T-helper 2 cell treated with Interferon-gamma antibody and Interleukin-4, amounts not matched to agents 100 ng/mL and 5 ng/mL, for 36 hours (primary cell): ENCODE measurements at regions not wholly inside any gene's neighbourhood (a gene's known extent, or its start where the extent isn't known, plus 50 kb on each side); places are given as distances from the start of the nearest gene placed in this dataset.

Experiments
- intact Hi-C: fragments of 100-400 bp; cut with micrococcal nuclease; formaldehyde crosslinking; loops from one replicate; pipeline ENCODE4 v1.15.1; 2023

DNA sequence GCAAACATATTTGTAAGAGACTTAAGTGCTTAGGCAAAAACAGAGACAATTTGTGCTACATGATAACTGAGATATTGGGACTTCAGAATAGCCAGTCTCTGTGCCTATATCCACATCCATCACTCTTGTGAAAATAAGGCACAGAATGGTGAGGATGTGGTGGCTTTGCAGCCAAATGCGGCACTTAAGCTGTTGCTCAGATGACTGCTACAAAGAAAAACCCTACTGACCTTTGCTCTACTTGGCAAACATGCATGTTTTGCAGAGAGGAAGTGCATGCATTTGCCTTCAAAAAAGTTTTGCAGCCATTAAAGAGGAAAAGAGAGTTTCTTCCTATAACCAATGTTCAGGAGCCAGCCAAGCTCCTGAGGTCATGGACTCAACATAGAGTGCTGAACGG is 675.0 kb upstream of the KIRREL3 start:
- intact Hi-C loops: no loop called here

DNA sequence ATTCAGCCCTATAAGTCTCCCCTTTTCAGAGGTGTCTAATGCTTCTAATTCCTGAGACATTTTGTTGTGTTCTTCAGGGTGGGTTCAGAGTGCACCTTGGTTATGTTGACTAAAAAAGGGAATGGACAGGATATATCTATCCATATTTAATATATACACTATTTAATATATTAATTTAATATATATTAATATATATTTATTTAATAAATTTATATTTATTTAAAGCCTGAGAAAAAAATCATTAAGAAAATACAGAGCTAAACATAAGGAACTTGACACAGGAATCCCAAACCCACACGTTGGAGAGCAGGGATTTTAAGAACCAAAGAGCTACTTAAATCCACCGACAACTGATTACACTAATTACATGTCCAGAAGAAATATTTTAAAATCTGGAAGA is 674.2 kb upstream of the KIRREL3 start:
- intact Hi-C loops: no loop called here

DNA sequence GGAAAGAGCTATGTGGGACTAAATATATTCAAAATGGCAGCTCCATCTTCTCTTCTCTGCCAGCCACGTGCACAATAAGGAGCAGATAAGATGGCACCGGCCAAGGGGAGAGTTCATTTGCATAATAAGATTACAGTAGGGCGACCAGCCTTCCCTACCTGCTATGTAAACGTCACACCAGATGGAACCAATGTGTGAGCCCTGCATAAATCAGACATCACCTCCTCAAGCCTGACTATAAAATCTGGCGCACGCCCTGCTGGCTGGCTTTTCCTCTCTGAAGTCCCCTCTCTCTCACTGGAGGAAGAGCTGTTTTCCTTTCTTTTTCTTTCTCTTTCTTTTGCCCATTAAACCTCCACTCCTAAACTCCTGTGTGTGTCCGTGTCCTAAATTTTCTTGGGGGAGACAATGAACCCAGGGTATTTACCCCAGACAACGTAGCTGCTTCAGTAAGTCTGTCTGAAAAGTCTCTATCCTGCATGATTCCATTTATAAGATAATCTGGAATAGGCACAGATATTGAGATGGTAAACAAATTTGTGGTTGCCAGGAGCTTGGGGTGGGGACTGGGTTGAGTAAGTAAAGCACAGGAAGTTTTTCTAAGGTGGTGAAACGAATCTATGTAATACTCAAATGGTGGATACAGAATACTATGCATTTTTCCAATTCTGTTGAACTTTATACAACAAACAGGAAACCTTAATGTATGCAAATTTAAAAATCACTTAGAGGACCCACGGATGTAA is 670.0 kb upstream of the KIRREL3 start:
- intact Hi-C loops: no loop called here

DNA sequence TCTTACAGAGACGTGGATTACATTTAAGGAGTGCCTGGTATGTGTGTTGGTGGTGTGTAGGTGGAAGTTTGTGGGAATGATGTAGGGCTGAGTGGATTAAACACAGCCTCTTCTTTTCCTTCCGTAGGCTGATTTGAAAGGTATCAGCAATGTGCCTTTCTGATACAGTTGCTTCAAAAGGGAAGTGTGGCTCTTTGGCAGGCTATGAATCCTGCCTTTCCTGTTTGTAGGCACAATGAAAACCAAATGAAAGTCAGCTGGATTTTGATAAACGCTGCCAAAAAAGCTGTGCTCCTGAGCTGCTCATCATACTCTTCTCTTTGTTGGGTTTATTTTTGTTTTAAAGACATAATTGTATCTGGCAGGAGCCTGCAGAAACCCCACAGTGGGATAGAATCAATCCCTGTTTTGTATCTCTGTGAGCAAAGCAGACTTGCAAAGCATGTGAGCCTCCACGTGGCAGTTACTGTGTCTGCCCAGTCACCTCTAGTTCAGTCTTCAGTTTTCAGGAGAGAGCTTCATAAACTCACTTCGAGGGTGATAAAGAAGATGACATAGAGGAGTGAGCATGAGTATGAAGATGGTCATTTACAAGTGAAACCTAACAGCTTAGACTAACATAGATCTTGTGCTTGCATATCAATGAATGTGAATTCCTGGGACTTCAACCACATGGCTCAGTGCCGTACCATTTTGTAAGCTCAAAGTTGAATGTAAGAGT is 655.7 kb upstream of the KIRREL3 start:
- intact Hi-C loops: no loop called here

DNA sequence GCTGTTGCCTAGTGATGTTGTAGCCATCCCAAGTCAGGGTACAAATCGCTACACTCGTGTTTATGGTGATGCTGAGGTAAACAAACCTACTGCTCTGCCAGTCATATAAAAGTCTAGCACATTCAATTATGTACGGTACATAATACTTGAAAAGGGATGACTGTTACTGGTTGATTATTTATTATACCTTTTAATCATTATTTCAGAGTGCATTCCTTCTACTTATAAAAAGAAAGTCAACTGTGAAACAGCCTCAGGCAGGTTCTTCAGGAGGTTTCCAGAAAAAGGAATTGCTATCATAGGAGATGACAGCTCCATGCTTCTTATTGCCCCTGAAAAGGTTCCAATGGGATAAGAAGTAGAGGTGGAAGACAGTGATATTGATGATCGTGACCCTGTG is 652.5 kb upstream of the KIRREL3 start:
- intact Hi-C loops: no loop called here

DNA sequence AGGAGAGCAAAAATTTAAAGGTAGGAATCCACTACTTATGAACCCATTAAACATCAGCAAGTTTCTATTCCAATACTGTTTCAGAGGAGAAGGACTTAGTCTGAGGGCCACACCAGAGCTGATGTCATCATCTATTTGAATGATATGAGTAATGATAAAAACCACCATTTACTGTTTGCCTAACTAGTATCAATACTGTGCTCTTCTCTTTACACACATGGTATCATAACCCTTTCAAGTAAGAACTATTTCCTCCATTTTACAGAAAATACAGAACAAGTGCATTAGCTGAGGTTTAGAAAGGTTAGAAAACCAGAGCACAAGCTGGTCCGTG is 651.3 kb upstream of the KIRREL3 start:
- intact Hi-C loops: no loop called here

DNA sequence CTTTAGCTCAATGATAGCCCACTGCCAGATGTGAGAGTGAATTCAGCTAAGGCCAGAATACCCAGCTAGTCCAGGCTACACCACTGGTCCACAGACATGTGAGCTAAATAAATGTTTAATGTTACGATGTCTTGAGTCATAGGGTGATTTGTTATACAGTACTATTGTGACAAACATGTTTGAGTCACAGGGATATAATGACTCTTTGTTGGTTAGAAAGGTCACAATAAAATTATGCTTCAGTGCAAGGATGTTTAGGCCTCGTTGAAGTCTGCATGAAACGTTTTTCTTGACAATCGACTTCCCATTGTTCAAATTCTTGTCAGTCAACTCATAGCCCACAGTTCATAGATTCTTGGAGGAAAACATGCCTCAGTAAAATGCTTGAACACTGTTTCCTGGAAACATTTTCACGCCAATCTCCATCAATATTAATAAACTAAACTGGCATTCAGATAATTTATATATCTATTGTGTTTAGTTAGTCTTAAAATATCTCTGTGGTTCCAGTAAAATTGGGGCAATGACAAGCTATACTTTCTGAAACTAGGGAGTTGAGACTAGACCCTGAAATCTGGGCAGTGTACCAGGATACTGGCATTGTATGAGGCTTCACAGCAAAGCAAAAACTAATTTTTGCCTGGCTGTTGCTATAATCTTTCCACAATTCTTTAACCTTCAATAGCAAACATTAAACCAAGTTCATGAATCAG is 650.8 kb upstream of the KIRREL3 start:
- intact Hi-C loops: no loop called here

DNA sequence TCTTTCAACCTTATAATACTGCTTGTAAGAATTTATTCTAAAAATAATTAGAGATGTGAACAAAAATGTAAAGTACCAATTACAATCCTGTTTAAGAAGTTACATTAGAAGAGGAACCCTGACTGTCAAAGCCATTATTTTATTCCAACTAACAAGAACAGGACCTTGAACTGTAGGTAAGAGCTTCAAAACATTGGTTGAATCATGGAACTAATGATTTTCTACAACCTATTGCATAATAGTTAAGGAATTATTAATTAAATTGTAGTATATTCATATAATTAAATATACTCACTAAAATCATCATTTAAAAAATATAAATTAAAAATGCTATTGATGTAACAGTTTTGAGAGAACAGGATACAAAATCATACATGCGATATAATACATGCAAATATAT is 649.4 kb upstream of the KIRREL3 start:
- intact Hi-C loops: no loop called here

DNA sequence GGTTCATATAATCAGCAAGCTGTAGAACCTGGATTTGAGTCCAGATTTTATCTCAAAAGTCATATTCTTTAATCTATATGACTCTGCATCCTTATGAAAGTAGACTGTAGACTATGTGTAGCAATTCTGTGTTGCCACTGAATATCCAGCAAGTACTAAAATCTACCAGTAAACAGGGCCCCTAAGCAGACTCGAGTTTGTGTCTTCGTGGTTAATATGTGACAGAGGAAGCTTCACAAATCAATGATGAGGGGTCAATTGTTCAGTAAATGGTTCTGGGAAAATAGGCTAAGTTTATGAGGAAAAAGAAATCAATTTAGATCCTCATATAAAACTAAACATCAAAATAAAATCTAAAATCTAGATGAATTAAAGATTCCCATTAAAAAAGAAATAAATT is 648.5 kb upstream of the KIRREL3 start:
- intact Hi-C loops: no loop called here

DNA sequence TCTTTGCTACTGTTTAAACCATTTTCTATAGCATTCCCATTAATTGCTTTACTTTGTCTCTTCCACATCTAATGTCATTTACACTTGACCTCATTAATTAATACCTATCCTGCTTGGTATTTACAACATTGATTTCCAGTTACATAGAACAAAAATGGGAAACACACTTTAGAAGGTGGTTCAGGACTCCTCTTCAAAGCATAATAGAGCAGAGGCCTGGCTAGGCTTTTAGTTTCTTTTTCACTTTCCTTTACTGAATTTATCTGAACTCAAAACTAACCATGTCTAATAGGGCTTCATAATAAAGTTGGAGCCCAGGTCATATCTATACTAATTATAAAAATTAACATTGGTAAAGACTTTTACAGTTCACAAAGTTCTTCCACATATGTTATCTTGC is 648.0 kb upstream of the KIRREL3 start:
- intact Hi-C loops: no loop called here

DNA sequence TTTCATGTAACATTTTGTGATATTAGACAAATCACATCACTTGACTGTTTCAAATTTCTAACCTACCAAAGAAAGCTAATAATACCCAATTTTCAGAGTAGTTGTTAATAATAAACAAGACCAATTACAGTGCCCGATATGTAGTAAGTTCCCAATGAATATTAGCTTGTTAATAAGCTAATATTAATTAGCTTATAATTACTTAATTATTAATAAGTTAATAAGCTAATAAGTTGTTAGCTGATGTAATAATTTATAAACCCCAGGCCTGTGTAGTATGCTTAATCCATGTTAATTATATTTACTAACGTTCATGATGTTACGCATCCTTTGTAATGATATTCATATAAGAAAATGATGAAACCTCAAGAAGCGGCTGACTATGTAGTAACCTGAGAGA is 643.8 kb upstream of the KIRREL3 start:
- intact Hi-C loops: no loop called here

DNA sequence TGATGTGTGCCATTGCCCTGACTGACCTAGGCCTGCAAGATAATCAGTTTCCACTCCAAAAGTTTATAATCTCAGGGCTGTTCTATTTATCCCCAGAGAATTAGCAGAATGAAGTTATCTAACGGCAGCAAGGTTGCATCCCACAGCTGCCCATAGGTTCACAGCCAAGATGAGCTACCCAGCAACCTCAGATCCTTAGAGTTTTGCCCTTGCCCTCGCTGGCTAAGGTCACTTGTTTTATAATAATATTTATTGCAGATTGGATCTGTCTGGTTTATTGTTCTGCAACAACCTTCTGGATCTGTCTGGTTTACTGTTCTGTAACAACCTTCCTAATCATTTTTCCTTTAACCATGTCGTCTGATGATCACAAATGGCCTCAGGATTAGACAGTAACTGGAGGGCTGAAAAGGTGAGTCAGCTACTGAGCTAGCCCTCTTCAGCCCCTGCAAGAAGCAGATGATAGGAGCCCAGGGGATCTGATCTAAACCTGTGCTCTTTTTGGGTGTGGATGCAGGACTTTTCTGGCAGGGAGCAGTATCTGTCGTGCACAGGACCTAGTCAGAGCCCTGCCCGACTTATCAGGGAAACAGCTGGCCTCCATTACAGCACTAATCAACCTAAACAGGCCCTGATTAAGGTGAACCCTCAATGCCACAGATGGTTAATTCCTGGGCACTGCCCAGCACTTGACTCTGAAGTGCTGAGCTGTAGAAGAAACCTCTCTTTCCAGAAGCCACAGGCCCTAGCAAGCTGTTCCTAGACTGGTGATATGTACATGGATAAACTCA is 642.9 kb upstream of the KIRREL3 start:
- intact Hi-C loops: no loop called here

DNA sequence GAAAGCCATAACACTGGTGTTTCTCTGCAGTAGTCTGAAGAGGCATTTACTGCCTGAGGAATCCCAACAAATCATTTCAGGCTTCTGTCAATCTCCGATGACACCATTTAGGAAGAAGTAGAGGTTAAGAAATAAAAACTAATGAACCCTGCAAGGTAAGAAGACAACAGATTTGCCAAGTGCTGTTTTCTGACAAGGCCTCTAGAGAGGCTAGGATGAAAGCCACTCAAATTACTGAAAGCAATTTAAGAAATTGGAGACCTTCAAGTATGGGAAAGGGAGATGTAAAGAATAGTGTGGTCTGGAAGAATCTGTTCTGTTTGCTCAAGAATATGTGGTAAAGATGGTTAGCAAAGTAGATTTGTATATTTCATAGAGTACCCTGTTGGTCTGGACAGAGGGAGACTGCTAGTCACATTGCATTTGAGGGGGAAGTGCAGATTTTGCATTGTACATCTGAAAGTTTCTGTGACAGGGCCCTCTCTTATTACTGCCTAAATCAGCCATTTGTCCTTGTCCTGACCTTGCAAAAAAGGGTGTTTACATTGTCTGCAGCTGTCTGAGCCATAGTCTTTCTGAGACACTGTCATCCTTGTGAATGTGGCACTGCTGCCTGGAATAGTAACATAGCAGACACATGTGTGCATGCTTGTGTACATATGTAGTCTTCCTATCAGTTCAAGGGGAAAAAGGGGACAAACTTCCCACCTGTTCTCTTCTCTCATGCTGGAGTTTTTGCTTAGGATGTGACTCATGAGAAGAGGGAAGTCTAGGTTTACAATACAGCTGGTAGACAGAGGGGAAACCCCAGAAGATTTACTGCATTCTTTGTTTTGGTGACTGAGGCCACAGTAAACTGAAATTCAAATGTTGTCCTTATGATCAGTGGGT is 640.2 kb upstream of the KIRREL3 start:
- intact Hi-C loops: no loop called here

DNA sequence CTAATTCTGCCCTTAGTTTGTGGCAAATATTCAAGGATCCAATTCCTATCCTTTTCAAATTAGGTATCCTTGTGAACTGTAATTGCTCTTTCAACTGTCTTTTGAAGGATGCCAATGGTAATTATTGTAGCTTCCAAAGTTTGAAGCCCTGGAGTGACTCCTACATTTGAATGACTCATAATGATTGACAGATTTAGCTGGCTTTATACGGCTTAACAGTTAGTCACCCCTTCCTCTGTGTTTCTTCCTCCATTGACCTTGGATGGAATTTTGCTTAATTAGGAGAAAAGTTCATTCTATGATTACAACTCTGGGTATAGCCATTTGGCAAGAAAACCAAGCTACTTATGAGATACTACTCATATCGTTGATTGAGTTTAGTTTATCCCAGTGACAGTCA is 639.3 kb upstream of the KIRREL3 start:
- intact Hi-C loops: no loop called here

DNA sequence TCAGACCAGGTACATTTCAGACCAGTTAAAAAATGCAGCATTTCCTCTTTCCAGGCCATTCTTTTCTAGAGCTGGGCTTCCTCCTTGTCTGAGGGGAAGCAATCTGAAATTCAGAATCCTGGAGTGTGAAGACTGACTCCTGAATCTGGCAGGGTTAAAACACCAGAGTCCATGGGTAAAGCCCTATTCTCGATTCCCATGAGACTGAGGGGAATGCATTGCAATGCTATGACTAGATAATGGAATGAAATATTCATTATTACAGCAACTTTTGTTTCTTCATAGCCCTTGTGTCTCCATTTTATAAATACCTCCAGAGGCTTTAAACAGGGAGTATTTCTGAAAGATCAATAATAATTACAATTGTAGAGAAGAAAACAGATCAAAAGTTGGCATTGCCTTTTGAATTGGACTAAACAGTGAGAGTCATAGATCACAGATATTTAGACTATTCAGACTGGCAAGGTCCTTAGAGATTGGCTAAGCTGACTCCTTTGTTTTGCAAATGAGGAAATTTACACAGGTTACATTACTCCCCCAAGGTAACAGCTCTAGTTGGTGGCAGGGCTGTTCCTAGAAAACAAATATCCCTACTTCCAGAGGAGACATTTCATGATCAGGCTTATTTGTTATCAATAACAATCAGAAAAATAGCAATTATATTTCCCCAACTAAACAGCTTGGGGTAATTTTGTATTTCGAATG is 632.6 kb upstream of the KIRREL3 start:
- intact Hi-C loops: no loop called here

DNA sequence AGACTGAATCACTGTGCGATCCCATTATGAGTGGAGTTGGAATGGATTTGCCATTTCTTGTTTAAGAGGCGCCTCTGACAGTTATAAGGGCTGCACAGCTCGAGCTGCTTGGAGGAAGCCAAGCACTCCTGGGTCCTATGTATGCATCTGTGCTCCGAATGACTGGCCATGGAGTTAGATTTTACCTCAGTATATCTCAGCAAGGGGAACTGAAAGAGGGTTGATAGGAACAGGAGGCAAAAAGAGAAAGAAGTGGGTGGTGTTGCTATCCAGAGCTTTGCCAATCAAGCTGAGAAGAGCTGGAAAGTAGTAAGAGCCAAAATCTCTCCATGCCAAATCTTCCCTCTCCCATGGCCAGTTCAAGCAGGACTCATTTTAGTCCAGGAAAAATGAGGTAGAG is 632.0 kb upstream of the KIRREL3 start:
- intact Hi-C loops: no loop called here

DNA sequence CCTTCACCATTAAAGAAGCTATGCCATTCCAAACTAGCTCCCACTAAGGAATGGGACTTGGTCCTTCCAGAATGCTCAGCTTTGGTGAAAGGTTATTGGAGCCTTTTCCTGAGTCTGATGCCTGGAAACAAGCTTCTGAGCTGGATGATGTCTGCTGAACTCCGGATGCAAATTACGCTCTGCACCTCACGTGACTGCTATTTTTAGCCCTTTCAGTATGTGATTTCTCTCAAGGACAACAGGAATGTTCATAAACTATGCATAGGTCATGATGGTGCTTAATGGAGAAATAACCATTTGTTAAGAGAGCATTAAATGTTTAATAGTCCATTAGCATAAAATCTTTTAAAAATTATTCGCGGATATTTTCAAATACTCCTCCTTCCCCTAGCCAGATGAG is 631.4 kb upstream of the KIRREL3 start:
- intact Hi-C loops: no loop called here

DNA sequence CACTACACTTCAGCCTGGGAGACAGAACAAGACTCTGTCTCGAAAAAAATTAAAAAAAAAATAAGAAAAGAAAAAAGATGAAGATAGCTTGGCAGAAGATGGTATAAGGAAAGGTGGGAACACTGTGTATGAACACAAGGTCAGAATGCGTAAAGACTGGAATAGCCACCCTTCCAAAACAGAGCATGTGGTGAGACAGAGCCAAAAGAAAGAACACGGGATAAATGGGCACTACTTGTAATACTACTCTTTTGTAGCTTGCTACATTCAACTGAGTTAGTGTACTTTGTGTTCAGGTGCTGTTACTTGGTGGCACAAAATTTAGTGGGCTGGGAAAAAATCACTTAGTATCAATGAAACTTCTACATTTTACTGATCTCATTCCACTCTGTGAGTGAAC is 628.6 kb upstream of the KIRREL3 start:
- intact Hi-C loops: no loop called here

DNA sequence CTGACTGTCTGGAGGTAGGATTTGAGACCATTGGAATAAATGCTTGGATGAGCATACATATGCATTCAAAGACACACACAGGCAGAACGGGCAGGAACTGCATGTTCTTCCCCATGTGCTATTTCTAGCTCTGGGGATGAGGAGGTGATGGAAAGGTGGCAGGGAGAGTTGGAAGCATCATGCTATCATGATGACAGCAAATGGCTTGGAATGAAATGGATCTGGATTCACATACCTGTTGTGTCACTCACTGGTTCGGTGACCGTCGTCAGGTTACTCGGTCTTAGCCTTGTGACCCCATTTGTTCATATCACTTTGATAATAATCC is 627.9 kb upstream of the KIRREL3 start:
- intact Hi-C loops: no loop called here
